ENCODE measurements at regions not wholly inside any gene's neighbourhood (a gene's known extent, or its start where the extent isn't known, plus 50 kb on each side); places are given as distances from the start of the nearest gene placed in this dataset.

DNA sequence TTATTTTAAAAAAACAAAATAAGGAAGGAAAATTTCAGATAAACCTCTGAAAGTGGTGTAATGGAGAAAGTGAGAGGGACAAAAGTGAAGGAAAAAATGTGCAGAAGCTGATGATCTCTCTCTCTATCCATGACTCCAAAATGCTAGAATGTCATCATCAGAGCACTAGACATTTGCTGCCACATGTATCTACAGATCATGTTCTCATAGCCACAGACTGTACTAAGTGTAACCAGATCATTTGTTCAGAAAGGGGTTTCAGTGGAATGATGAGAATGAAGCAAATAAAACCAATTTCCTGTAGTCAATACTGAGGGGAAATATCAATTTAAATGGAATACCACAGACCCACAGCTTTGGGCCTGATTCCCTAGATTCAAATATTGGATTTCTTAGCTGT is 104.3 kb upstream of the CHMP2B start:
- DNase-seq (ENCODE audit: low read depth, low spot score) = no peak

DNA sequence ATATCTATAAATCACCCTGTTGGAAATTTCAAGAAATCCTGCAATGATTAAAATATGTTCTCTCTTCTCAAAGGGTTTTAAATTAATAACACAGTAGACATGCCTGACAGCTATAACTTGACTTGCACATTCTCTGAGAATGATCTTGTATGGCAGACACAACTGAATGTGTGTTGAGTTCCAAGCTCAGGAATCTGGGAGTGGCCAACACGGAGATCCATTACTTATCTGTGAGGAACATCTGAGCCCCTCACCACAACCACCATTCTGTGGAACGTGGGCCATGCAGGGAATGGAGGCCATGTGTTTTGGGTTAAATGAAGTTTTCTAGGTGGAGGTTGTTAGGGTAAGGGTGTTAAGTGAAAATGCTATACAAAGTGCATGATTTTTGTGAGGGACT is 105.3 kb upstream of the CHMP2B start:
- no peak overlapping the region for H3K9ac ChIP-seq (replicated peaks; ENCODE audit: extremely low read depth, insufficient read depth, low read length)
- dilution Hi-C loops (cut with MboI; ENCODE audit: extremely low pct_ligation_motif_present, low sequenced_read_pairs) = no loop called here
- no TSS peak for BruUV-seq (replicated peaks)
- FAIRE-seq = no peak
- no peak overlapping the region for H2AFZ ChIP-seq (ENCODE audit: low read depth, low read length)
- no peak overlapping the region for H3K4me3 ChIP-seq (replicated peaks in 1 of 3; ENCODE audit: insufficient read depth in 1 of 3, low read depth in 1 of 3, low read length in 3 of 3)
- H3K27me3 ChIP-seq (ENCODE audit: control insufficient read depth in 2 of 2, insufficient read depth in 2 of 2, low read length in 2 of 2) = no peaks in the 10 kb centered on the region
- no peaks in the 10 kb centered on the region for H3K4me1 ChIP-seq (ENCODE audit: control insufficient read depth, extremely low read depth, insufficient read depth, low read length)
- H3K27ac ChIP-seq (ENCODE audit: insufficient read depth, low read depth, low read length) = no peak overlapping the region
- intact Hi-C loops (cut with micrococcal nuclease) = no loop called here
- H3K79me2 ChIP-seq (ENCODE audit: control insufficient read depth, insufficient read depth, low read length) = no peaks in the 10 kb centered on the region
- TF ChIP-seq GATA2 (IDR thresholded peaks at IDR 0.05; ENCODE audit: insufficient read depth, insufficient read length, low read depth, low read length) (no peak), EZH2 (IDR thresholded peaks at IDR 0.05; ENCODE audit: borderline replicate concordance, low read depth, low read length, severe bottlenecking) (no peak), MYC (IDR thresholded peaks at IDR 0.05; ENCODE audit: low read depth, low read length) (no peak), POLR2A (IDR thresholded peaks at IDR 0.05; ENCODE audit: low read depth, low read length) (no peak), POLR2AphosphoS5 (IDR thresholded peaks at IDR 0.05; ENCODE audit: insufficient read depth, low read depth, low read length) (no peak), FOS (IDR thresholded peaks at IDR 0.05; ENCODE audit: borderline replicate concordance, insufficient read depth, low read length) (no peak), JUN (IDR thresholded peaks at IDR 0.05; ENCODE audit: borderline replicate concordance, insufficient read depth, insufficient read length, low read depth) (no peak)
- TF ChIP-seq, protein P1, sequence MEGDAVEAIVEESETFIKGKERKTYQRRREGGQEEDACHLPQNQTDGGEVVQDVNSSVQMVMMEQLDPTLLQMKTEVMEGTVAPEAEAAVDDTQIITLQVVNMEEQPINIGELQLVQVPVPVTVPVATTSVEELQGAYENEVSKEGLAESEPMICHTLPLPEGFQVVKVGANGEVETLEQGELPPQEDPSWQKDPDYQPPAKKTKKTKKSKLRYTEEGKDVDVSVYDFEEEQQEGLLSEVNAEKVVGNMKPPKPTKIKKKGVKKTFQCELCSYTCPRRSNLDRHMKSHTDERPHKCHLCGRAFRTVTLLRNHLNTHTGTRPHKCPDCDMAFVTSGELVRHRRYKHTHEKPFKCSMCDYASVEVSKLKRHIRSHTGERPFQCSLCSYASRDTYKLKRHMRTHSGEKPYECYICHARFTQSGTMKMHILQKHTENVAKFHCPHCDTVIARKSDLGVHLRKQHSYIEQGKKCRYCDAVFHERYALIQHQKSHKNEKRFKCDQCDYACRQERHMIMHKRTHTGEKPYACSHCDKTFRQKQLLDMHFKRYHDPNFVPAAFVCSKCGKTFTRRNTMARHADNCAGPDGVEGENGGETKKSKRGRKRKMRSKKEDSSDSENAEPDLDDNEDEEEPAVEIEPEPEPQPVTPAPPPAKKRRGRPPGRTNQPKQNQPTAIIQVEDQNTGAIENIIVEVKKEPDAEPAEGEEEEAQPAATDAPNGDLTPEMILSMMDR (IDR thresholded peaks at IDR 0.05; ENCODE audit: extremely low read depth in 1 of 2, insufficient read depth in 1 of 2, low read depth in 1 of 2, low read length in 2 of 2) = no peak
- TF ChIP-seq, protein P2, sequence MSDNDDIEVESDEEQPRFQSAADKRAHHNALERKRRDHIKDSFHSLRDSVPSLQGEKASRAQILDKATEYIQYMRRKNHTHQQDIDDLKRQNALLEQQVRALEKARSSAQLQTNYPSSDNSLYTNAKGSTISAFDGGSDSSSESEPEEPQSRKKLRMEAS (IDR thresholded peaks at IDR 0.05; ENCODE audit: insufficient read depth, insufficient read length) = no peak
- ChIA-PET POLR2A (no interaction called here), CTCF (no interaction called here)
- DNase-seq (ENCODE audit: low read depth, low spot score) = no peak
- H3K9me3 ChIP-seq (replicated peaks; ENCODE audit: control insufficient read depth, insufficient read depth, low read length) = no peaks in the 10 kb centered on the region
- no peak overlapping the region for H3K4me2 ChIP-seq (ENCODE audit: insufficient read depth, low read length)
- no peaks in the 10 kb centered on the region for H3K9me1 ChIP-seq (replicated peaks; ENCODE audit: control insufficient read depth, extremely low read depth, insufficient read depth, low read length)
- no peaks in the 10 kb centered on the region for H3K36me3 ChIP-seq (ENCODE audit: control insufficient read depth in 2 of 2, extremely low read depth in 1 of 2, insufficient read depth in 2 of 2, low read length in 2 of 2)
- no peaks in the 10 kb centered on the region for H4K20me1 ChIP-seq (replicated peaks; ENCODE audit: control insufficient read depth, extremely low read depth, insufficient read depth, low read length)

More for the DNA sequence above, 104.3 kb upstream of the CHMP2B start:
- dilution Hi-C loops (cut with MboI; ENCODE audit: extremely low pct_ligation_motif_present, low sequenced_read_pairs) = no loop called here
- H3K4me2 ChIP-seq (ENCODE audit: insufficient read depth, low read length) = no peak overlapping the region
- no peaks in the 10 kb centered on the region for H3K79me2 ChIP-seq (ENCODE audit: control insufficient read depth, insufficient read depth, low read length)
- H3K9me1 ChIP-seq (replicated peaks; ENCODE audit: control insufficient read depth, extremely low read depth, insufficient read depth, low read length) = no peaks in the 10 kb centered on the region
- no peaks in the 10 kb centered on the region for H3K27me3 ChIP-seq (ENCODE audit: control insufficient read depth in 2 of 2, insufficient read depth in 2 of 2, low read length in 2 of 2)
- TF ChIP-seq MYC (IDR thresholded peaks at IDR 0.05; ENCODE audit: low read depth, low read length) = no peak
- no peak for TF ChIP-seq POLR2AphosphoS5 (IDR thresholded peaks at IDR 0.05; ENCODE audit: insufficient read depth, low read depth, low read length)
- TF ChIP-seq, protein P1 (IDR thresholded peaks at IDR 0.05; ENCODE audit: extremely low read depth in 1 of 2, insufficient read depth in 1 of 2, low read depth in 1 of 2, low read length in 2 of 2) = no peak
- no peak for TF ChIP-seq EZH2 (IDR thresholded peaks at IDR 0.05; ENCODE audit: borderline replicate concordance, low read depth, low read length, severe bottlenecking)
- TF ChIP-seq JUN (IDR thresholded peaks at IDR 0.05; ENCODE audit: borderline replicate concordance, insufficient read depth, insufficient read length, low read depth) = no peak
- TF ChIP-seq FOS (IDR thresholded peaks at IDR 0.05; ENCODE audit: borderline replicate concordance, insufficient read depth, low read length) = no peak
- H3K9ac ChIP-seq (replicated peaks; ENCODE audit: extremely low read depth, insufficient read depth, low read length) = no peak overlapping the region
- H3K36me3 ChIP-seq (ENCODE audit: control insufficient read depth in 2 of 2, extremely low read depth in 1 of 2, insufficient read depth in 2 of 2, low read length in 2 of 2) = no peaks in the 10 kb centered on the region
- ChIA-PET CTCF (no interaction called here), POLR2A (no interaction called here)
- no peaks in the 10 kb centered on the region for H3K9me3 ChIP-seq (replicated peaks; ENCODE audit: control insufficient read depth, insufficient read depth, low read length)
- no peak overlapping the region for H2AFZ ChIP-seq (ENCODE audit: low read depth, low read length)
- intact Hi-C loops (cut with micrococcal nuclease) = no loop called here
- H4K20me1 ChIP-seq (replicated peaks; ENCODE audit: control insufficient read depth, extremely low read depth, insufficient read depth, low read length) = no peaks in the 10 kb centered on the region
- no TSS peak for BruUV-seq (replicated peaks)
- H3K4me1 ChIP-seq (ENCODE audit: control insufficient read depth, extremely low read depth, insufficient read depth, low read length) = no peaks in the 10 kb centered on the region
- no peak overlapping the region for H3K27ac ChIP-seq (ENCODE audit: insufficient read depth, low read depth, low read length)
- H3K4me3 ChIP-seq (replicated peaks in 1 of 3; ENCODE audit: insufficient read depth in 1 of 3, low read depth in 1 of 3, low read length in 3 of 3) = no peak overlapping the region
- no peak for FAIRE-seq
